B cell (primary cell): ENCODE measurements at regions not wholly inside any gene's neighbourhood (a gene's known extent, or its start where the extent isn't known, plus 50 kb on each side); places are given as distances from the start of the nearest gene placed in this dataset.

ENCODE experiments used
- ATAC-seq: fragments of 200-7000 bp; cut with Tn5 transposase; one replicate; pipeline ENCODE4 v1.10.0; 2021; ENCODE audit warnings: low read depth, mild to moderate bottlenecking, moderate number of reproducible peaks, moderate library complexity
- CTCF ChIA-PET: fragments of 350-600 bp; sonication (Branson Sonifier 250); formaldehyde crosslinking; loops from one replicate; lab custom pipeline; 2021; ENCODE audit warnings: antibody characterized with exemption, inconsistent platforms; lab: Charles Lee
- POLR2A ChIA-PET: fragments of 350-600 bp; sonication (Branson Sonifier 250); formaldehyde crosslinking; loops from one replicate; lab custom pipeline; 2021; ENCODE audit warnings: antibody characterized with exemption; lab: Charles Lee
- DNase-seq: peaks from one replicate; pipeline ENCODE4 v3.0.0; 2013
- H2AFZ ChIP-seq: 2 replicates; pipeline ENCODE4 v1.6.1; 2012; ENCODE audit warnings: mild to moderate bottlenecking, low read depth, low read length; ENCODE audit not compliant: insufficient read depth, poor library complexity, severe bottlenecking
- H3K27ac ChIP-seq, 2 donors: 1 replicate in 1 of 2; 2 replicates in 1 of 2; pipeline ENCODE4 v1.5.1; 2012 to 2013; ENCODE audit warnings: low read length in 2 of 2, mild to moderate bottlenecking in 2 of 2, moderate library complexity in 1 of 2
- H3K27me3 ChIP-seq, 4 experiments: fragments of 200-600 bp in 1 of 4; sonication (generic) in 1 of 4; replicated peaks in 1 of 4; 1 replicate in 2 of 4; 2 replicates in 2 of 4; pipeline versions ENCODE4 v1.6.1 to v1.7.0; 2013 to 2016; ENCODE audit warnings: low read length in 3 of 4, mild to moderate bottlenecking in 2 of 4, mixed read lengths in 1 of 4, moderate library complexity in 1 of 4; ENCODE audit not compliant: insufficient read depth in 4 of 4, control insufficient read depth in 3 of 4; ENCODE audit errors: control extremely low read depth in 1 of 4
- H3K36me3 ChIP-seq, 2 experiments: replicated peaks in 1 of 2; 1 replicate in 1 of 2; 2 replicates in 1 of 2; pipeline versions ENCODE4 v1.6.1 to v1.7.1; 2013; ENCODE audit warnings: low read length in 1 of 2; ENCODE audit not compliant: insufficient read depth in 2 of 2, control insufficient read depth in 1 of 2; ENCODE audit errors: control extremely low read depth in 1 of 2, extremely low read depth in 1 of 2
- H3K4me1 ChIP-seq, 2 donors: fragments of 200-600 bp in 1 of 2; sonication (generic) in 1 of 2; 1 replicate in 1 of 2; 2 replicates in 1 of 2; pipeline versions ENCODE4 v1.5.1 to v1.6.1; 2013 to 2017; ENCODE audit warnings: low read length in 2 of 2; ENCODE audit not compliant: control insufficient read depth in 2 of 2, insufficient read depth in 2 of 2
- H3K4me2 ChIP-seq: replicated peaks from 2 replicates; pipeline ENCODE3; 2012; ENCODE audit warnings: mild to moderate bottlenecking, low read depth, low read length; ENCODE audit not compliant: poor library complexity, severe bottlenecking
- H3K4me3 ChIP-seq, 5 experiments: fragments of 200-600 bp in 1 of 5; sonication (generic) in 1 of 5; 1 replicate in 3 of 5; 2 replicates in 2 of 5; pipeline versions ENCODE4 v1.5.1 to v1.7.0; 2011 to 2016; ENCODE audit warnings: low read length in 4 of 5, mild to moderate bottlenecking in 4 of 5, low read depth in 2 of 5, control low read depth in 1 of 5, moderate library complexity in 1 of 5; ENCODE audit not compliant: insufficient read depth in 1 of 5; ENCODE audit errors: control extremely low read depth in 1 of 5, extremely low read depth in 1 of 5
- H3K79me2 ChIP-seq: fragments of 200-600 bp; sonication (generic); one replicate; pipeline ENCODE4 v1.6.0; 2016; ENCODE audit warnings: low read length; ENCODE audit not compliant: control insufficient read depth, insufficient read depth
- H3K9ac ChIP-seq: fragments of 200-600 bp; sonication (generic); 2 replicates; pipeline ENCODE4 v1.6.1; 2017; ENCODE audit warnings: mild to moderate bottlenecking, low read length, moderate library complexity
- H3K9me3 ChIP-seq, 3 donors: one replicate each; pipeline versions ENCODE4 v1.6.1 to v1.7.1; 2013; ENCODE audit warnings: low read length in 2 of 3; ENCODE audit not compliant: control insufficient read depth in 2 of 3, insufficient read depth in 1 of 3; ENCODE audit errors: control extremely low read depth in 1 of 3
- H4K20me1 ChIP-seq: 2 replicates; pipeline ENCODE4 v1.6.0; 2012; ENCODE audit warnings: mild to moderate bottlenecking, low read length; ENCODE audit not compliant: insufficient read depth, control insufficient read depth, poor library complexity, severe bottlenecking
- H3K27ac Mint-ChIP-seq: one replicate; pipeline ENCODE4 v1.8.0; 2021; ENCODE audit warnings: mixed read lengths
- H3K27me3 Mint-ChIP-seq: one replicate; pipeline ENCODE4 v1.8.0; 2021; ENCODE audit warnings: mixed read lengths
- H3K4me1 Mint-ChIP-seq: one replicate; pipeline ENCODE4 v1.8.0; 2021; ENCODE audit warnings: mixed read lengths
- H3K4me3 Mint-ChIP-seq: one replicate; pipeline ENCODE4 v1.8.0; 2021; ENCODE audit warnings: mixed read lengths
- H3K9me3 Mint-ChIP-seq: one replicate; pipeline ENCODE4 v1.8.0; 2022; ENCODE audit warnings: mixed read lengths; ENCODE audit not compliant: insufficient read depth
- EZH2 ChIP-seq: IDR thresholded peaks from 2 replicates; pipeline ENCODE4 v1.6.1; 2012; ENCODE audit warnings: borderline replicate concordance, low read depth, mild to moderate bottlenecking, moderate library complexity, low read length; ENCODE audit not compliant: insufficient read depth, poor library complexity, severe bottlenecking
- WGBS: methylation state at CpG from one replicate; pipeline ENCODE4 v1.1.5; 2013; ENCODE audit warnings: missing lambda C conversion rate; ENCODE audit not compliant: insufficient coverage; 5-methylcytosine and 5-hydroxymethylcytosine counted together
- intact Hi-C: fragments of 100-400 bp; cut with micrococcal nuclease; formaldehyde crosslinking; loops from one replicate; pipeline ENCODE4 v1.10.0; 2022
- TF ChIP-seq, protein P1 (sequence below): fragments of 200-600 bp; IDR thresholded peaks from one replicate; pipeline ENCODE4 v1.8.0; 2022; ENCODE audit warnings: antibody characterized with exemption, mild to moderate bottlenecking

DNA sequence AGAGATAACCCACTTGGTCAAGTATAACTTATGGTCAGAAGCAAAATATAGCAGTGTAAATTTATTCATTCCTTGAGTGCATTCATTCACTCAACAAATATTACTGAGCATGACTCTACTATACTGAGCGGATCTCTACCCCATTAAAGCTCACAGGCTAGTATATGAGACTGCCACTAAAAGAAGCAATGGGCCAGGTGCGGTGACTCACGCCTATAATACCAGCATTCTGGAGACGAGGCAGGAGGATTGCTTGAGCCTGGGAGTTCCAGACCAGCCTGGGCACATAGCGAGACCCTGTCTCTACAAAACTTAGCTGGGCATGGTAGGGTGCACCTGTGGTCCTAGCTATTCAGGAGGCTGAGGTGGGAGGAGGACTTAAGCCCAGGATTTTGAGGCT is 197.6 kb upstream of the BLID start:
- Histone ChIP-seq H3K27me3 (no peaks in the 10 kb centered on the region), H3K79me2 (no peaks in the 10 kb centered on the region), H3K9me3 (no peaks in the 10 kb centered on the region), H3K27ac (no peak overlapping the region), H4K20me1 (no peaks in the 10 kb centered on the region), H3K4me3 (no peak overlapping the region), H3K4me2 (no peak overlapping the region), H3K9ac (no peak overlapping the region), H2AFZ (no peak overlapping the region), H3K36me3 (no peaks in the 10 kb centered on the region), H3K4me1 (no peaks in the 10 kb centered on the region)
- Mint-ChIP-seq H3K9me3 (no peaks in the 10 kb centered on the region), H3K4me3 (no peak overlapping the region), H3K4me1 (no peaks in the 10 kb centered on the region), H3K27ac (no peak overlapping the region), H3K27me3 (peaks cover 3% of the 10 kb centered on the region)
- CTCF ChIA-PET, result no interaction called here
- intact Hi-C loops, result no loop called here
- ATAC-seq, result no peak
- POLR2A ChIA-PET, result no interaction called here
- no peak for DNase-seq
- WGBS, result 100% methylated on average over 4 of the region's 5 CpGs
- TF ChIP-seq, protein P1, sequence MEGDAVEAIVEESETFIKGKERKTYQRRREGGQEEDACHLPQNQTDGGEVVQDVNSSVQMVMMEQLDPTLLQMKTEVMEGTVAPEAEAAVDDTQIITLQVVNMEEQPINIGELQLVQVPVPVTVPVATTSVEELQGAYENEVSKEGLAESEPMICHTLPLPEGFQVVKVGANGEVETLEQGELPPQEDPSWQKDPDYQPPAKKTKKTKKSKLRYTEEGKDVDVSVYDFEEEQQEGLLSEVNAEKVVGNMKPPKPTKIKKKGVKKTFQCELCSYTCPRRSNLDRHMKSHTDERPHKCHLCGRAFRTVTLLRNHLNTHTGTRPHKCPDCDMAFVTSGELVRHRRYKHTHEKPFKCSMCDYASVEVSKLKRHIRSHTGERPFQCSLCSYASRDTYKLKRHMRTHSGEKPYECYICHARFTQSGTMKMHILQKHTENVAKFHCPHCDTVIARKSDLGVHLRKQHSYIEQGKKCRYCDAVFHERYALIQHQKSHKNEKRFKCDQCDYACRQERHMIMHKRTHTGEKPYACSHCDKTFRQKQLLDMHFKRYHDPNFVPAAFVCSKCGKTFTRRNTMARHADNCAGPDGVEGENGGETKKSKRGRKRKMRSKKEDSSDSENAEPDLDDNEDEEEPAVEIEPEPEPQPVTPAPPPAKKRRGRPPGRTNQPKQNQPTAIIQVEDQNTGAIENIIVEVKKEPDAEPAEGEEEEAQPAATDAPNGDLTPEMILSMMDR, result no peak
- TF ChIP-seq EZH2, result no peak

DNA sequence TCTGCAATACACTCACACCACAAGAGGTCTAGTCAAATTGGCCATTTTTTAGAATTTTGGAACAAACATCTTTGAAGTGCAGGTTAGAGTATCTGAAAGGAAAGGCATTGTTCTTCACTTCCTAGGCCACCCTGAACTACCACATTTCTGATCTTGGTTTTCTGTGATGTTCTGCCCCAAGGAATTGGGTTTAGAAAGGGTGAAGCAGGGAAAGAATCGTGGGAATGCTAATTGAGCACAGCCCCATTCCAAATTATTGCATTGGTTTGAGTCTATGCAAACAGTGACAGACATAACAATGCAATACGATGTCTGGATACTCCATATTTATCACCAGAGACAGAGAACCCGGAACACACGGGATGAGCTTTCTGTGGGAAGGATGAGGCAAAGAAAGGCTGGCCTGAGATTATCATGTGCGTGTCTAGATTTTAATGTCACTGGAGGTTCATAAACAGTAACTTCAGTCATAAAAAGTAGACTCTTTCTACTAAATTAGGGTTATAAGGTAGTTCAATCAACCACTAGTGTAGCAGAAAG is 195.3 kb upstream of the BLID start:
- no peak overlapping the region for H3K4me3 Mint-ChIP-seq
- no peak for ATAC-seq
- H3K27ac ChIP-seq, result no peak overlapping the region
- no peak for TF ChIP-seq EZH2
- TF ChIP-seq, protein P1, result no peak
- ChIA-PET POLR2A (no interaction called here), CTCF (interaction anchor here (0.5 kb wide), 1 partner anchor 24 kb away, joined by 5 read pairs; no protein-coding TSS in a partner anchor)
- no peak overlapping the region for H3K27ac Mint-ChIP-seq
- H3K9me3 Mint-ChIP-seq, result no peaks in the 10 kb centered on the region
- H3K27me3 Mint-ChIP-seq, result peaks cover 3% of the 10 kb centered on the region
- H3K9ac ChIP-seq, result no peak overlapping the region
- H3K36me3 ChIP-seq, result no peaks in the 10 kb centered on the region
- H2AFZ ChIP-seq, result no peak overlapping the region
- no peak for DNase-seq
- no peaks in the 10 kb centered on the region for H3K4me1 Mint-ChIP-seq
- H3K4me3 ChIP-seq, result no peak overlapping the region
- no peaks in the 10 kb centered on the region for H3K79me2 ChIP-seq
- H3K27me3 ChIP-seq, result no peaks in the 10 kb centered on the region
- no peaks in the 10 kb centered on the region for H4K20me1 ChIP-seq
- H3K4me1 ChIP-seq, result no peaks in the 10 kb centered on the region
- intact Hi-C loops, result no loop called here
- WGBS, result no CpG with 5 or more reads among the region's 5 CpGs
- H3K9me3 ChIP-seq, result no peaks in the 10 kb centered on the region
- H3K4me2 ChIP-seq, result no peak overlapping the region
